ENCODE measurements at regions not wholly inside any gene's neighbourhood (a gene's known extent, or its start where the extent isn't known, plus 50 kb on each side); places are given as distances from the start of the nearest gene placed in this dataset.
"Not testable (repeated sequence)": the region's sequence is repeated elsewhere in the genome, so short reads cannot be mapped to it uniquely, and the experiment has no call there.

DNA sequence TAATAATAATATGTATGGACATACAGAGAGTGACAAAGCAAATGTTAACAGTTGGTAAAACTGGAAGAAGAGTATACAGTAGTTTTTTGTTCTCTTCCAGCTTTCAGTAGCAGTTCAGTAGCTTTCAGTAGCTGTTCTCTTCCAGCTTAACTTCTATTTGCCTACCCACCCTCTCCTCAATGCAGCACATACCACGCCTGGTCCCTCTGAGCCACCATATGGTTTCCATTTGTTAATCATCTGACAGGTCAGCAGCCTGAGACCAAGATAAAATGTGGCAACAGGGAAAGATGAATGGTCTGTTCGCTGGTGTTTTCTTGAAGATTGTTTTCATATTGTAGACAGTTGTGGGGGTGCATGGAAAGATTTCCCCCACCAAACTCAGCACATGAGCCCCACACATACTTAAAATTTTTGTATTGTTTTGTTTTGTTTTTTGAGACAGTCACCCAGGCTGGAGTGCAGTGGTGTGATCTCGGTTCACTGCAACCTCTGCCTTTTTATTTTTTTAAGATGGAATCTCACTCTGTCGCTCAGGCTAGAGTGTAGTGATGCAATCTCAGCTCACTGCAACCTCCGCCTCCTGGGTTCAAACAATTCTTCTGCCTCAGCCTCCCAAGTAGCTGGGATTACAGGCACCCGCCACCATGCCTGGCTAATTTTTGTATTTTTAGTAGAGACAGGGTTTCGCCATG lies 56.8 kb downstream of the ATP6V0E2 start:
- CTCF ChIA-PET; FAIRE-seq; ATAC-seq; POLR2A ChIA-PET; H3K4me1 ChIP-seq; H3K27ac ChIP-seq; H3K4me3 ChIP-seq; H3K9me3 ChIP-seq; H3K4me2 ChIP-seq; DNase-seq (ENCODE audit: low read depth in 1 of 2, low spot score in 1 of 2): not testable (repeated sequence)
- WGBS (ENCODE audit: missing lambda C conversion rate), result 23% methylated on average over 5 of the region's 7 CpGs

GRCh38 chr7:149933776-149934175 lies 60.0 kb downstream of the ATP6V0E2 start:
- H3K4me1 ChIP-seq; ATAC-seq; FAIRE-seq; POLR2A ChIA-PET; H3K4me3 ChIP-seq; H3K27ac ChIP-seq; DNase-seq (ENCODE audit: low read depth in 1 of 2, low spot score in 1 of 2); H3K9me3 ChIP-seq; H3K4me2 ChIP-seq: not testable (repeated sequence)
- CTCF ChIA-PET, result interaction anchor here (0.6 kb wide), 1 partner anchor 50 kb away, joined by 3 read pairs; no protein-coding TSS in a partner anchor
- 12% methylated on average over 5 of the region's 5 CpGs for WGBS (ENCODE audit: missing lambda C conversion rate)

GRCh38 chr7:149947346-149947745 lies 73.6 kb downstream of the ATP6V0E2 start:
- H3K4me2 ChIP-seq; H3K9me3 ChIP-seq; H3K27ac ChIP-seq; H3K4me1 ChIP-seq; DNase-seq (ENCODE audit: low read depth in 1 of 2, low spot score in 1 of 2); FAIRE-seq; CTCF ChIA-PET; POLR2A ChIA-PET; H3K4me3 ChIP-seq: not testable (repeated sequence)
- no CpG with 5 or more reads among the region's 4 CpGs for WGBS (ENCODE audit: missing lambda C conversion rate)
- ATAC-seq, result peak in 1 of 2 experiments; percentile 70; a peak in 3 of 6 replicates

- H3K27ac ChIP-seq; DNase-seq (ENCODE audit: low read depth in 1 of 2, low spot score in 1 of 2); CTCF ChIA-PET; H3K9me3 ChIP-seq; H3K4me3 ChIP-seq; ATAC-seq; FAIRE-seq; H3K4me2 ChIP-seq; H3K4me1 ChIP-seq; POLR2A ChIA-PET: not testable (repeated sequence)
- WGBS (ENCODE audit: missing lambda C conversion rate), result 79% methylated on average over 6 of the region's 13 CpGs
Observed at GRCh38 chr7:149948444-149948843, 74.7 kb downstream of the ATP6V0E2 start.

DNA sequence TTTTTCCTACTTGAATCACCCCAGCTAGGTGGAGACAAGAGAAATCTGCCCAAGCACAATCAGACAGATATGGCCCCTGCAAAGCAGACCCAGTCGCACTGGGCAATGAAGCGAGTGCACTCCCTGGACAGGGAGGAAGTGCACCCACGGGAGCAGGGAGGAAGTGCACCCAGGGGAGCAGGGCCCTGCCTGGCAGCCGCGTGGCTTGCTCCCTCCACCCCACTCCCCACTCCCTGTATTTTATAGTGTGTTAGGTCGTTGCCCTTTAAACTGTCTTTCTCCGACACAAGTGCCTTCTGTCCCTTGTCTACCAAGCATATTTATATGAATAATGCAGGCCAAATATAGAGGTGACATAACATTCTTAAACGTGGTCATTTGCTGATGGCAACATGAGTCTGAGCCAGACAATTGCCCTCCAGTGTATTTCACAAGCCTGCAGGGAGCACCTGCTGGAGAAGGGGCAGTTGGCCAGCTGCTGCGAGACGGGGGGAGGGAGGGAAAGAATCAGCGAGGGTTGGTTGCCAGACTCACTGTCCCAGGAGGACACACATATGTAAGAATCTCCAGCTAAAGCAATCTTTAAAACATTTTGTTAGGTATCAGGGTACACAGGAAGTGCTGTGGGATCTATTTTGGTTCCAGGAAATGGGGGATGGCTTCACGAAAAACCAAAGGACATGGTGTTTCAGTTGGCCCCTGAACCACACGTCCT lies 76.3 kb downstream of the ATP6V0E2 start:
- H3K4me3 ChIP-seq; H3K27ac ChIP-seq; DNase-seq (ENCODE audit: low read depth in 1 of 2, low spot score in 1 of 2); FAIRE-seq; ATAC-seq; H3K4me2 ChIP-seq; POLR2A ChIA-PET; CTCF ChIA-PET; H3K4me1 ChIP-seq; H3K9me3 ChIP-seq: not testable (repeated sequence)
- 23% methylated on average over 9 of the region's 13 CpGs for WGBS (ENCODE audit: missing lambda C conversion rate)

GRCh38 chr7:149950578-149950924 lies 76.8 kb downstream of the ATP6V0E2 start:
- WGBS (ENCODE audit: missing lambda C conversion rate), result no CpG with 5 or more reads among the region's 4 CpGs
- ATAC-seq; H3K4me2 ChIP-seq; H3K27ac ChIP-seq; H3K4me3 ChIP-seq; POLR2A ChIA-PET; CTCF ChIA-PET; DNase-seq (ENCODE audit: low read depth in 1 of 2, low spot score in 1 of 2); H3K9me3 ChIP-seq; FAIRE-seq; H3K4me1 ChIP-seq: not testable (repeated sequence)

GRCh38 chr7:149951579-149951978 lies 77.8 kb downstream of the ATP6V0E2 start:
- H3K4me1 ChIP-seq; ATAC-seq; H3K4me3 ChIP-seq; POLR2A ChIA-PET; DNase-seq (ENCODE audit: low read depth in 1 of 2, low spot score in 1 of 2); FAIRE-seq; H3K9me3 ChIP-seq; H3K27ac ChIP-seq; CTCF ChIA-PET; H3K4me2 ChIP-seq: not testable (repeated sequence)
- WGBS (ENCODE audit: missing lambda C conversion rate), result 71% methylated on average over 2 of the region's 2 CpGs

GRCh38 chr7:149958880-149959279 lies 85.1 kb downstream of the ATP6V0E2 start:
- DNase-seq (ENCODE audit: low read depth in 1 of 2, low spot score in 1 of 2); H3K4me3 ChIP-seq; CTCF ChIA-PET; FAIRE-seq; POLR2A ChIA-PET; H3K4me1 ChIP-seq; H3K9me3 ChIP-seq; H3K27ac ChIP-seq; ATAC-seq; H3K4me2 ChIP-seq: not testable (repeated sequence)
- 0% methylated on average over 2 of the region's 2 CpGs for WGBS (ENCODE audit: missing lambda C conversion rate)

DNA sequence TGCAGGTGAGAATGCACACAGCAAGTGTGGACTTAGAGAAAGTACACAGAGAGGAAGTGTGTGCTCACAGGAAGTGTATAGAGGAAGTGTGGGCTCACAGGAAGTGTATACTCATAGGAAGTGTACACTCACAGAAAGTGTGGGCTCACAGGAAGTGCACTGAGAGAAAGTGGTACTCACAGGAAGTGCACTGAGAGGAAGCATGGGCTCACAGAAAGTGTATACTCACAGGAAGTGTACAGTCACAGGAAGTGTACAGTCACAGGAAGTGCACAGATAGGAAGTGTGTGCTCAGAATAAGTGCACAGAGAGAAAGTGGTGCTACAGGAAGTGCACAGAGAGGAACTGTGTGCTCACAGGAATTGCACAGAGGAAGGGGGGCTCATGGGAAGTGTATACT lies 87.1 kb downstream of the ATP6V0E2 start:
- FAIRE-seq; H3K27ac ChIP-seq; H3K4me3 ChIP-seq; POLR2A ChIA-PET; DNase-seq (ENCODE audit: low read depth in 1 of 2, low spot score in 1 of 2); H3K9me3 ChIP-seq; H3K4me1 ChIP-seq; H3K4me2 ChIP-seq; ATAC-seq; CTCF ChIA-PET: not testable (repeated sequence)

- H3K4me3 ChIP-seq; H3K4me2 ChIP-seq; DNase-seq (ENCODE audit: low read depth in 1 of 2, low spot score in 1 of 2); FAIRE-seq; CTCF ChIA-PET; H3K9me3 ChIP-seq; POLR2A ChIA-PET; H3K27ac ChIP-seq; H3K4me1 ChIP-seq; ATAC-seq: not testable (repeated sequence)
- 38% methylated on average over 2 of the region's 2 CpGs for WGBS (ENCODE audit: missing lambda C conversion rate)
Observed at GRCh38 chr7:149961878-149962277, 88.1 kb downstream of the ATP6V0E2 start.

- H3K9me3 ChIP-seq; DNase-seq (ENCODE audit: low read depth in 1 of 2, low spot score in 1 of 2); H3K4me2 ChIP-seq; CTCF ChIA-PET; H3K4me3 ChIP-seq; POLR2A ChIA-PET; FAIRE-seq; H3K4me1 ChIP-seq; H3K27ac ChIP-seq: not testable (repeated sequence)
- ATAC-seq, result peak in 1 of 2 experiments; percentile 37; a peak in 1 of 6 replicates
- 24% methylated on average over 7 of the region's 8 CpGs for WGBS (ENCODE audit: missing lambda C conversion rate)
Observed at GRCh38 chr7:149962685-149963319, 89.0 kb downstream of the ATP6V0E2 start.

Measured in A549 (cell line).